ENCODE measurements at regions not wholly inside any gene's neighbourhood (a gene's known extent, or its start where the extent isn't known, plus 50 kb on each side); places are given as distances from the start of the nearest gene placed in this dataset.

DNA sequence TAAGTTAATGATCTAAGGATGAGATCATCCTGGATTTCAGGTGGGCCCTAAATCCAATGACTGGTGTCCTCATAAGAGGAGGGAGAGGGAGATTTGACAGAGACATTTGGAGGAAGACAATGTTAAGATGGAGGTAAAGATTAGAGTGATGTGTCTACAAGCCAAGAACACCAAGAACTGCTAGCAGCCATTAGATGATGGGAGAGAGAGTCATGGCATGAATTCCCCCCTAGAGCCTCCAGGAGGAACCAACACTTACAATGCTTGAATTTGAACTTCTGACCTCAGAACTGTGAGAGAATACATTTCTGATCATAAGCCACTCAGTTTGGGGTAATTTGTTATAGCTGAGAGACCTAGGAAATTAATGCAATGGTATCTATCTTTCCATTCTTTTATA is 68.1 kb upstream of the RFXAP start:
- Histone ChIP-seq H3K23me2 (ENCODE audit: low read depth, low read length) (no peaks in the 10 kb centered on the region), H3K79me1 (ENCODE audit: low read depth, low read length) (no peaks in the 10 kb centered on the region), H3K9me3 (ENCODE audit: insufficient read depth in 2 of 2, low read depth in 1 of 2, low read length in 1 of 2) (0 out of 4 replicates have a peak, but pooled peaks cover 0 to 2% of the 10 kb centered on the region in 2 experiments), H2BK120ac (replicated peaks; ENCODE audit: low read depth, low read length) (no peak overlapping the region), H3K18ac (ENCODE audit: extremely low read depth, low read length) (no peak overlapping the region), H3K4me3 (ENCODE audit: extremely low read depth in 1 of 4, insufficient read depth in 2 of 4, low read depth in 3 of 4, low read length in 4 of 4) (no peak overlapping the region), H4K8ac (ENCODE audit: extremely low read depth, insufficient read depth, low read length) (no peak overlapping the region), H2AFZ (ENCODE audit: low read length) (no peak overlapping the region), H4K91ac (replicated peaks; ENCODE audit: insufficient read length, low read length) (no peak overlapping the region), H3K27me3 (replicated peaks in 1 of 4; ENCODE audit: control insufficient read depth in 3 of 4, extremely low read depth in 1 of 4, insufficient read depth in 3 of 4, low read length in 3 of 4) (no peaks in the 10 kb centered on the region), H3K4me1 (replicated peaks in 1 of 4; ENCODE audit: control insufficient read depth in 3 of 4, insufficient read depth in 4 of 4, low read length in 3 of 4) (no peaks in the 10 kb centered on the region), H3K36me3 (ENCODE audit: control insufficient read depth in 2 of 4, insufficient read depth in 4 of 4, low read length in 3 of 4) (no peaks in the 10 kb centered on the region), H2AK5ac (ENCODE audit: low read depth, low read length) (no peak overlapping the region), H2BK20ac (ENCODE audit: low read length) (no peak overlapping the region), H3K14ac (ENCODE audit: insufficient read length) (no peak overlapping the region), H3K4me2 (ENCODE audit: insufficient read depth in 1 of 2, low read depth in 2 of 2, low read length in 2 of 2) (no peak overlapping the region), H3K9ac (replicated peaks in 1 of 4; ENCODE audit: extremely low read depth in 1 of 4, low read depth in 3 of 4, low read length in 3 of 4) (no peak overlapping the region), H3K79me2 (ENCODE audit: control insufficient read depth in 1 of 2, insufficient read depth in 2 of 2, low read length in 2 of 2) (no peaks in the 10 kb centered on the region), H3K56ac (replicated peaks; ENCODE audit: insufficient read length, low read depth, low read length) (no peak overlapping the region), H2BK12ac (ENCODE audit: low read depth, low read length) (no peak overlapping the region), H2BK5ac (ENCODE audit: low read depth, low read length) (no peak overlapping the region), H3K27ac (ENCODE audit: low read depth, low read length) (no peak overlapping the region), H4K5ac (ENCODE audit: insufficient read length, low read depth, low read length) (no peak overlapping the region), H4K20me1 (replicated peaks in 1 of 2; ENCODE audit: control insufficient read depth in 1 of 2, insufficient read depth in 2 of 2, low read length in 2 of 2) (no peaks in the 10 kb centered on the region), H3K4ac (replicated peaks; ENCODE audit: insufficient read length, low read depth, low read length) (no peak overlapping the region), H3K23ac (ENCODE audit: insufficient read length) (no peak overlapping the region), H2BK15ac (ENCODE audit: low read length) (no peak overlapping the region)
- ChIA-PET CTCF (ENCODE audit: partially characterized antibody) (interaction anchor here (5.2 kb wide), 1 partner anchor 14 kb away, joined by 21 read pairs; no protein-coding TSS in a partner anchor), POLR2A (ENCODE audit: partially characterized antibody) (no interaction called here)
- no peak for TF ChIP-seq MAFK (IDR thresholded peaks at IDR 0.05; ENCODE audit: low read depth, low read length)
- no peak for TF ChIP-seq SIX5 (IDR thresholded peaks at IDR 0.05; ENCODE audit: low read depth, low read length)
- TF ChIP-seq POLR2A (IDR thresholded peaks at IDR 0.05; ENCODE audit: control extremely low read depth in 1 of 2, low read depth in 2 of 2, low read length in 2 of 2), result no peak
- TF ChIP-seq CEBPB (IDR thresholded peaks at IDR 0.05; ENCODE audit: low read depth, low read length), result no peak
- TF ChIP-seq RFX5 (IDR thresholded peaks at IDR 0.05; ENCODE audit: borderline replicate concordance, low read depth, low read length), result no peak
- no peak for TF ChIP-seq SP4 (IDR thresholded peaks at IDR 0.05; ENCODE audit: low read length)
- TF ChIP-seq NANOG (IDR thresholded peaks at IDR 0.05; ENCODE audit: insufficient read depth, low read depth, low read length, poor library complexity, severe bottlenecking), result no peak
- no peak for TF ChIP-seq SP1 (IDR thresholded peaks at IDR 0.05; ENCODE audit: low read depth, low read length)
- TF ChIP-seq SIN3A (conservative IDR thresholded peaks at IDR 0.05 in 1 of 2, IDR thresholded peaks at IDR 0.05 in 1 of 2; ENCODE audit: low read depth in 1 of 2, low read length in 2 of 2), result no peak
- no peak for TF ChIP-seq CTBP2 (IDR thresholded peaks at IDR 0.05; ENCODE audit: borderline replicate concordance, insufficient read depth, insufficient read length, low read length)
- TF ChIP-seq JUN (IDR thresholded peaks at IDR 0.05; ENCODE audit: low read depth, low read length), result no peak
- no peak for TF ChIP-seq CREB1 (IDR thresholded peaks at IDR 0.05)
- no peak for TF ChIP-seq SIRT6 (IDR thresholded peaks at IDR 0.05; ENCODE audit: low read length)
- TF ChIP-seq RAD21 (IDR thresholded peaks at IDR 0.05 in 1 of 2, conservative IDR thresholded peaks at IDR 0.05 in 1 of 2; ENCODE audit: low read depth in 2 of 2, low read length in 2 of 2), result no peak
- TF ChIP-seq SP2 (IDR thresholded peaks at IDR 0.05; ENCODE audit: low read length), result no peak
- DNase-seq (ENCODE audit: low read depth in 1 of 2, low spot score in 2 of 2) (no peak), FAIRE-seq (no peak)

Measured in H1 (cell line).